Kidney epithelial cell (primary cell): ENCODE measurements at regions not wholly inside any gene's neighbourhood (a gene's known extent, or its start where the extent isn't known, plus 50 kb on each side); places are given as distances from the start of the nearest gene placed in this dataset.

Experiments used
- DNase-seq: peaks from one replicate; pipeline ENCODE4 v3.0.0-alpha.2; 2010; ENCODE audit warnings: low read depth
- H3K27me3 ChIP-seq: 2 replicates; pipeline ENCODE4 v1.6.0; 2011; ENCODE audit warnings: low read length; ENCODE audit not compliant: control insufficient read depth, insufficient read depth
- H3K36me3 ChIP-seq: 2 replicates; pipeline ENCODE4 v1.5.1; 2011; ENCODE audit warnings: low read length; ENCODE audit not compliant: control insufficient read depth, insufficient read depth
- H3K4me3 ChIP-seq: 2 replicates; pipeline ENCODE4 v1.5.1; 2011; ENCODE audit warnings: low read depth, mild to moderate bottlenecking, control low read depth, low read length
- CTCF ChIP-seq: IDR thresholded peaks from 2 replicates; pipeline ENCODE4 v1.5.1; 2011; ENCODE audit warnings: mild to moderate bottlenecking, moderate library complexity, low read length, control low read depth, inconsistent platforms; ENCODE audit not compliant: insufficient read depth, poor library complexity, severe bottlenecking

DNA sequence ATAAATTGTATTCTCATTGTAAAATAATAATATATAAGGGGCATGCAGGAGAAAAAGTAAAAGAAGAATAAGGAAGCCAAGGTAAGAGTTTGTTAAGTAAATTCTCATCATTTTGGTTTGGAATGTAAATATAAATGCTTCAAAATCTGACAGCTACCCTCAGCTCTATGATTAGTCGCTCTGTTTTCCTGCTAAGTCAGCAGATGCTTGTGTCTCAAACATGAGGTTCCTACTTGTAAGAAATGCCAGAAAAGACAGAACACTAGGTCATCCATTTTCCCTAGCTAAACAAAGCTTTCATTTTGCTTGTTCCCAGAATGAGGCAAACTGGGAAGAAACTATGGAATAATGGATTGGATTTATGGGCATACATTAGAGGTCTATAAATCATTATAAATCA, 293.1 kb downstream of the DMRTA1 start:
- no peak for TF ChIP-seq CTCF
- Histone ChIP-seq H3K36me3 (no peaks in the 10 kb centered on the region), H3K4me3 (no peak overlapping the region), H3K27me3 (no peaks in the 10 kb centered on the region)
- DNase-seq: no peak

DNA sequence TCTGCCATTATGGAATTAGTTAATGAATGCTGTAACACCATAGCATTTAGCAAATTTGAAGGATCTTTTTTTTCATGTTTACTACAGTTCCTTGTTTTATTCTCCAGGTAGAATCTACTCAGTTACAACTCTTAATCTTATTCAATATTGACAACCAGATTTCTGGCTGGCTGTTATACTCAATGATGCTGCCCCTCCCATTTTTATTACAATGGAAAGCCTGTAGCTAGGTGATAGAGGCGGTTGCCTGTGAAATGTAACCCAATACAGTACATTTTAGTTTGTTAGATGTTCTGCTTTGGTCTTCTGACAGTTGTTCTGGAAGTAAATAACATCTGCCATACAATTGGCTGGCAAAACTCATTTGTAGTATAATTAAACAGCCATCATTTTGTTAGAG, 294.2 kb downstream of the DMRTA1 start:
- H3K36me3 ChIP-seq: no peaks in the 10 kb centered on the region
- DNase-seq: no peak
- H3K27me3 ChIP-seq: no peaks in the 10 kb centered on the region
- no peak overlapping the region for H3K4me3 ChIP-seq
- TF ChIP-seq CTCF: no peak

GRCh38 chr9:22742401-22742800, 295.8 kb downstream of the DMRTA1 start:
- Histone ChIP-seq H3K27me3 (no peaks in the 10 kb centered on the region), H3K36me3 (no peaks in the 10 kb centered on the region), H3K4me3 (no peak overlapping the region)
- no peak for TF ChIP-seq CTCF
- no peak for DNase-seq

DNA sequence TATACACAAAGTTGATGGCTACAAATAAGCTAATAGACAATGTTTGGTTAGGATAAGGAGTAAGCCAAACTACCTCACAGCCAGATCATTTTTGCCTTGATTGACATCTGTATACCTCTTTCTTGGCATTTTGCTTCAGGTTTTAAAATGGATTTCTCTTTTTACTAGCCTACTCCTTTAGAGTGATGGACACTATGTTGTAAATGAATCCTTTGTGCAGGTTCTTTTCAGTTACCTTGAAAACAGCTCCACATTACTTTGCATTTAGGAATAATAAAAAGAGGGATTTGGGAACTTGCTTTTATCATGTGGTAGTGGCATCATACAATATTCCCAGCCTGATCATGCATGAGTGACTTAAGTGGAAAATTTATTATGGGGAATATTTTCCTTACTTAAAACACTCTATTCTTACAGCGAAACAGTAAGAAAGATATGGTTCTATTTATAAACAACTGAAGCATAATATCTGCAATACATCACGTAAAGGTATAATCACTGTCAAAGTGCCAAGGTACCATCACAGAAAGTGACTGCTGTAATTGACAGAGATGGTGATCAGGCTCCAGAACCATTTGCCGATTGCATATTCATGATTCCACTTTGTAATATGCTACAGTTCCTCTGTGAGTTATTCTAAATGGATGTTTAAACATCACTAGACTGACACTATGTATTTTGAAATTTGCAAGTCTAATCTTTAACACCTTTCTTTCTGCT, 327.0 kb downstream of the DMRTA1 start:
- H3K36me3 ChIP-seq: no peaks in the 10 kb centered on the region
- H3K27me3 ChIP-seq: no peaks in the 10 kb centered on the region
- no peak overlapping the region for H3K4me3 ChIP-seq
- DNase-seq: no peak
- TF ChIP-seq CTCF: no peak

GRCh38 chr9:22790329-22790728, 343.7 kb downstream of the DMRTA1 start:
- no peaks in the 10 kb centered on the region for H3K36me3 ChIP-seq
- DNase-seq: no peak
- H3K4me3 ChIP-seq: no peak overlapping the region
- no peaks in the 10 kb centered on the region for H3K27me3 ChIP-seq
- TF ChIP-seq CTCF: no peak

- TF ChIP-seq CTCF: no peak
- Histone ChIP-seq H3K36me3 (no peaks in the 10 kb centered on the region), H3K4me3 (no peak overlapping the region), H3K27me3 (no peaks in the 10 kb centered on the region)
- no peak for DNase-seq
Measured at GRCh38 chr9:22808876-22809275, 362.3 kb downstream of the DMRTA1 start.
